Amygdala (tissue), 56 donors: ENCODE measurements at regions not wholly inside any gene's neighbourhood (a gene's known extent, or its start where the extent isn't known, plus 50 kb on each side); places are given as distances from the start of the nearest gene placed in this dataset.
"Not testable (repeated sequence)": the region's sequence is repeated elsewhere in the genome, so short reads cannot be mapped to it uniquely, and the experiment has no call there.

ENCODE experiments used
- DNase-seq, 56 donors: peaks; one replicate each; lab custom pipeline; 2025; lab: John Stamatoyannopoulos, UW

GRCh38 chr6:82118150-82118562 is 129.4 kb downstream of the IBTK start:
- DNase-seq: no peak

GRCh38 chr6:82114748-82115147 is 132.8 kb downstream of the IBTK start:
- DNase-seq: no peak

- DNase-seq: no peak
These were observed 134.3 kb downstream of the IBTK start for GRCh38 chr6:82113231-82113630.

GRCh38 chr6:82111818-82112217 is 135.7 kb downstream of the IBTK start:
- DNase-seq: no peak

GRCh38 chr6:82111114-82111513 is 136.4 kb downstream of the IBTK start:
- DNase-seq: no peak

- not testable (repeated sequence) for DNase-seq
These were observed 144.4 kb downstream of the IBTK start for GRCh38 chr6:82103171-82103570.

GRCh38 chr6:82101374-82102114 is 146.0 kb downstream of the IBTK start:
- not testable (repeated sequence) for DNase-seq

GRCh38 chr6:82100763-82101162 is 146.8 kb downstream of the IBTK start:
- DNase-seq: not testable (repeated sequence)

GRCh38 chr6:82097676-82098075 is 149.9 kb downstream of the IBTK start:
- DNase-seq: no peak

GRCh38 chr6:82095091-82095490 is 152.5 kb downstream of the IBTK start:
- DNase-seq: no peak

- DNase-seq: no peak
These were observed 153.3 kb downstream of the IBTK start for GRCh38 chr6:82094166-82094806.

GRCh38 chr6:82088978-82089771 is 158.4 kb downstream of the IBTK start:
- DNase-seq: no peak

GRCh38 chr6:82086944-82087343 is 160.6 kb downstream of the IBTK start:
- DNase-seq: no peak

GRCh38 chr6:82085701-82086100 is 161.8 kb downstream of the IBTK start:
- no peak for DNase-seq

GRCh38 chr6:82084324-82084920 is 163.1 kb downstream of the IBTK start:
- DNase-seq: no peak

GRCh38 chr6:82083646-82084045 is 163.9 kb downstream of the IBTK start:
- no peak for DNase-seq

GRCh38 chr6:82080767-82081166 is 166.8 kb downstream of the IBTK start:
- no peak for DNase-seq

GRCh38 chr6:82078286-82078908 is 169.1 kb downstream of the IBTK start:
- DNase-seq: no peak

GRCh38 chr6:82076916-82077315 is 170.6 kb downstream of the IBTK start:
- no peak for DNase-seq

- no peak for DNase-seq
These were observed 173.0 kb downstream of the IBTK start for GRCh38 chr6:82074556-82074955.

GRCh38 chr6:82073484-82073883 is 174.1 kb downstream of the IBTK start:
- no peak for DNase-seq
